MCF 10A (cell line): ENCODE measurements at regions not wholly inside any gene's neighbourhood (a gene's known extent, or its start where the extent isn't known, plus 50 kb on each side); places are given as distances from the start of the nearest gene placed in this dataset.

Source experiments
- BruUV-seq: library from RNA; stranded (reverse); fragments of 400-500 nt; replicated peaks from 2 replicates; lab custom pipeline; 2021; lab: Mats Ljungman, UMichigan
- CTCF ChIA-PET: fragments of 300-600 bp; sonication (Branson Sonifier 250); formaldehyde crosslinking; extraction: SDS; loops from one replicate; lab custom pipeline; 2021; ENCODE audit warnings: antibody characterized with exemption, inconsistent platforms; lab: Yijun Ruan, JAX
- POLR2A ChIA-PET: fragments of 300-600, 350-650 bp; sonication (Branson Sonifier 250); formaldehyde crosslinking; extraction: SDS; loops from one replicate; lab custom pipeline; 2020; ENCODE audit warnings: antibody characterized with exemption, inconsistent platforms; lab: Yijun Ruan, JAX
- DNase-seq: peaks from one replicate; pipeline ENCODE4 v3.0.0-alpha.2; 2018; ENCODE audit not compliant: unreplicated experiment
- H3K27ac Mint-ChIP-seq: one replicate; pipeline ENCODE4 v1.8.0; 2022; ENCODE audit warnings: mild to moderate bottlenecking, low read depth, mixed read lengths; ENCODE audit not compliant: unreplicated experiment
- H3K27me3 Mint-ChIP-seq: one replicate; pipeline ENCODE4 v1.8.0; 2022; ENCODE audit warnings: mixed read lengths; ENCODE audit not compliant: insufficient read depth, unreplicated experiment
- H3K36me3 Mint-ChIP-seq: one replicate; pipeline ENCODE4 v1.8.0; 2022; ENCODE audit warnings: mild to moderate bottlenecking, moderate library complexity, mixed read lengths; ENCODE audit not compliant: insufficient read depth, unreplicated experiment
- H3K4me1 Mint-ChIP-seq: one replicate; pipeline ENCODE4 v1.8.0; 2022; ENCODE audit warnings: mixed read lengths; ENCODE audit not compliant: insufficient read depth, unreplicated experiment
- H3K4me3 Mint-ChIP-seq: one replicate; pipeline ENCODE4 v1.8.0; 2022; ENCODE audit warnings: mild to moderate bottlenecking, moderate library complexity, mixed read lengths; ENCODE audit not compliant: unreplicated experiment
- H3K9me3 Mint-ChIP-seq: one replicate; pipeline ENCODE4 v1.8.0; 2022; ENCODE audit warnings: mixed read lengths; ENCODE audit not compliant: unreplicated experiment
- intact Hi-C: fragments of 100-400 bp; cut with micrococcal nuclease; formaldehyde crosslinking; loops from 2 replicates; pipeline ENCODE4 v1.14.1; 2022
- TF ChIP-seq, protein P1 (sequence below): fragments of 200-600 bp; IDR thresholded peaks from one replicate; pipeline ENCODE4 v1.8.0; 2022; ENCODE audit warnings: antibody characterized with exemption, mild to moderate bottlenecking; ENCODE audit not compliant: unreplicated experiment

DNA sequence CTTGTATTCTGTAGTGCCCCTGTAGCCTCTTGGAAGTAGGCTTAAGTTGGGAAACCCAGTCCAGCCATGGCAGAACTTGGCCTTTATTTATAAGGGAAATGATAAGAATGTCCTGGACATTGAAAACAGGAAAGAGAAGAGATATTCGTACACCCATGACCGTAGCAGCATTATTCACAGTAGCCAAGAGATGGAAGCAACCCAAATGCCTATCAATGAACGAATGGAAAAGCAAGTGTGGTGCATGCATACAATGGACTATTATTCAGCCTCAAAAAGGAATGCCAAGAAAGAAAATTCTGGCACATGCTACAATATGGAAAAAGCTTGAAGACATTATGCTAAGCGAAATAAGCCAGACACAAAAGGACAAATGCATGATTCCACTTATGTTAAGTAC is 315.3 kb downstream of the CXCL12 start:
- POLR2A ChIA-PET: no interaction called here
- H3K27me3 Mint-ChIP-seq: no peaks in the 10 kb centered on the region
- no TSS peak for BruUV-seq
- H3K27ac Mint-ChIP-seq: no peak overlapping the region
- H3K4me1 Mint-ChIP-seq: no peaks in the 10 kb centered on the region
- TF ChIP-seq, protein P1, sequence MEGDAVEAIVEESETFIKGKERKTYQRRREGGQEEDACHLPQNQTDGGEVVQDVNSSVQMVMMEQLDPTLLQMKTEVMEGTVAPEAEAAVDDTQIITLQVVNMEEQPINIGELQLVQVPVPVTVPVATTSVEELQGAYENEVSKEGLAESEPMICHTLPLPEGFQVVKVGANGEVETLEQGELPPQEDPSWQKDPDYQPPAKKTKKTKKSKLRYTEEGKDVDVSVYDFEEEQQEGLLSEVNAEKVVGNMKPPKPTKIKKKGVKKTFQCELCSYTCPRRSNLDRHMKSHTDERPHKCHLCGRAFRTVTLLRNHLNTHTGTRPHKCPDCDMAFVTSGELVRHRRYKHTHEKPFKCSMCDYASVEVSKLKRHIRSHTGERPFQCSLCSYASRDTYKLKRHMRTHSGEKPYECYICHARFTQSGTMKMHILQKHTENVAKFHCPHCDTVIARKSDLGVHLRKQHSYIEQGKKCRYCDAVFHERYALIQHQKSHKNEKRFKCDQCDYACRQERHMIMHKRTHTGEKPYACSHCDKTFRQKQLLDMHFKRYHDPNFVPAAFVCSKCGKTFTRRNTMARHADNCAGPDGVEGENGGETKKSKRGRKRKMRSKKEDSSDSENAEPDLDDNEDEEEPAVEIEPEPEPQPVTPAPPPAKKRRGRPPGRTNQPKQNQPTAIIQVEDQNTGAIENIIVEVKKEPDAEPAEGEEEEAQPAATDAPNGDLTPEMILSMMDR: no peak
- H3K36me3 Mint-ChIP-seq: no peaks in the 10 kb centered on the region
- intact Hi-C loops: no loop called here
- H3K4me3 Mint-ChIP-seq: no peak overlapping the region
- CTCF ChIA-PET: no interaction called here
- DNase-seq: no peak
- H3K9me3 Mint-ChIP-seq: no peaks in the 10 kb centered on the region

DNA sequence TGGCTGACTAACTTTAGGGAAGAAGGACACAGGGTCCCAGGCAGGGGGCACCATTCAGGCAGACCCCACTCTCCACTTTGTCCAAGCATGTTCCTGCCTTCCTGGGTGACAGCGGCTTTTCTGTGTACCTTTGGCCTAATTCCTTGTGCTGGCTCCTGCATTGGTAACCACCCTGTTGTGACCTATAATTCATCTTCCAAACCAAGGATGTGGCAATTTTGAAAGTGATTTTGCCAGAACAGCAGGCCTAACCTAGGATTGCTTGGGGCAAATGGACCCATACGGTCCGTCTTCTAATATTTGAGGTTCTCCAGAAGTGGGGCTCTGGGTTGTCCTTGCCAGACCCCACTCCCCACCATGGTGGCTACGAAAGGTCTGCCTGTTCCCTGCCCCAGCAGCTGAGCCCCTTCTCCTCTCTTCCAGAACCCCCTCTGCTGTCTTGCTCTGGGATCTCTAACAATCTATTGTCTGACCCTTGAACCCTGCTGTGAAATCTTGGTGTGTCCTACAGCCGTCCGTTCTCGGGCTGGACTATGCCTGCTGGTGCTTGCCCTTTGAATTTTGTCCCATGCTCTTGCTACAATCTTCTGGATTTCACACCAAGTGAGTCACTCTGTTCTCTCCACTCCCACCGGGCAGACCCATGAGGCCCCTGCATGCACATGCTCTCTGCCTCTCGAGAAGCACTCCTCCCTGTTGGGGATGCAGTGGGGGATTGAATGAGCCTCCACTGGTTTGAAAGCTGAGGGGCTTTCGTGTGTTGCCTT is 316.0 kb downstream of the CXCL12 start:
- Mint-ChIP-seq H3K27ac (no peak overlapping the region), H3K4me3 (no peak overlapping the region), H3K27me3 (no peaks in the 10 kb centered on the region), H3K36me3 (no peaks in the 10 kb centered on the region), H3K9me3 (no peaks in the 10 kb centered on the region), H3K4me1 (no peaks in the 10 kb centered on the region)
- TF ChIP-seq, protein P1: no peak
- POLR2A ChIA-PET: no interaction called here
- peak; percentile 10 for DNase-seq
- intact Hi-C loops: no loop called here
- CTCF ChIA-PET: no interaction called here
- no TSS peak for BruUV-seq

DNA sequence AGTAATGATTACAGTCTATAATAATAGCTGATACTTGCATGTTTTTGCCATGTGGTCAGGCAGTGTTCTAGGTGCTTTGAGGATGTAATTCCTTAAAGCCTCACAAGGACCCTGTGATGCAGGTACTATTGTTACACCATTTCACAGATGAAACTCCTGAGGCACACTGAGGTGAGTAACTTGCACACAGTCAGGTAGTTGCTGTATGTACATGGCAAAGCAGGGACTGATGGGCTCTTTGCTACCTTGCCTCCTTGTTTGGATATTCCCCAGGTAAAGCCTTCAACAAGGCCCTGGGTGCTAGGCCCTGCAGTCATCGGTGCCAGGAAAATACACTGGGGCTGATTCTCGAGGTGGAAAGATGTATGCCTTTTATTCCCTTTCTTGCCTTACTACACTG is 317.5 kb downstream of the CXCL12 start:
- no peaks in the 10 kb centered on the region for H3K36me3 Mint-ChIP-seq
- POLR2A ChIA-PET: interaction anchor here (0.6 kb wide), 1 partner anchor 451 kb away, joined by 3 read pairs; no protein-coding TSS in a partner anchor
- no peak for DNase-seq
- BruUV-seq: no TSS peak
- no peaks in the 10 kb centered on the region for H3K9me3 Mint-ChIP-seq
- H3K4me3 Mint-ChIP-seq: no peak overlapping the region
- H3K4me1 Mint-ChIP-seq: no peaks in the 10 kb centered on the region
- no peaks in the 10 kb centered on the region for H3K27me3 Mint-ChIP-seq
- CTCF ChIA-PET: no interaction called here
- H3K27ac Mint-ChIP-seq: no peak overlapping the region
- intact Hi-C loops: no loop called here
- TF ChIP-seq, protein P1: no peak

DNA sequence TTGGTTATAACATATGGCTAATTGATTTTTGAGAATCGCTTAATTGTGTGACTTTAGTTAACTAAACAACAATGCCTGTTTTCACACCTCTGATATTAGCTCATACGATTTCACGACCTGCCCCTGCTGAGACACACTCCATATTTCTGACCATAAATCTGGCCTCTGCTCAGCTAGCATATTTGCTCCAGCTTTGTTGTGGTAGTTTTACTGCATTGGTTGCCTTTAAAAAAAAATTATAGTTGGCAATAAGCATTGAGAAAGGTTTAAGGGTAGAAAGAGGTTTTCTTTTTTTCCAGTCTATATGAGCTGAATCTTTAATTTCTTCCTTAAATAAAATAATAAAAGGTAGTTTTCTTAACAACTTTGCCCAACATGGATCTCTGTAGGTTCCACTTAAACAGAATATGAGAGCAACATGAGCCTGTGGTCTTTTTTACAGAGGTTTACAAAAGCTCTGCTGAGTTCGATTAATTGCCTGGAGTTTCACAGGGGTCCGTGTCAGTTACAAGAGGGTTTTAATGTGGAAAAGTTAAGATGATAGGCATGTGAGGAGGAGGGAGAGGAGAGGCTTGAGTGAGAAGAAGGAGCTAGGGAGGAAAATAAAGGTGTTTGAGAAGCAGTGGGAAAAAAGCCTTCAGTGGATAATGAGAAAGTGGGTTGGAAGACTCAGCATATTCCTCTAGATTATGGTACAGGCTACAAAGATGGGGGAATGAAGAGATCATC is 318.2 kb downstream of the CXCL12 start:
- CTCF ChIA-PET: no interaction called here
- BruUV-seq: no TSS peak
- TF ChIP-seq, protein P1: no peak
- Mint-ChIP-seq H3K27me3 (peaks cover under 1% of the 10 kb centered on the region), H3K36me3 (no peaks in the 10 kb centered on the region), H3K9me3 (no peaks in the 10 kb centered on the region), H3K4me3 (no peak overlapping the region), H3K27ac (no peak overlapping the region), H3K4me1 (no peaks in the 10 kb centered on the region)
- no peak for DNase-seq
- POLR2A ChIA-PET: interaction anchor here (0.6 kb wide), 1 partner anchor 450 kb away, joined by 3 read pairs; no protein-coding TSS in a partner anchor
- intact Hi-C loops: no loop called here
